ENCODE measurements at regions not wholly inside any gene's neighbourhood (a gene's known extent, or its start where the extent isn't known, plus 50 kb on each side); places are given as distances from the start of the nearest gene placed in this dataset.

DNA sequence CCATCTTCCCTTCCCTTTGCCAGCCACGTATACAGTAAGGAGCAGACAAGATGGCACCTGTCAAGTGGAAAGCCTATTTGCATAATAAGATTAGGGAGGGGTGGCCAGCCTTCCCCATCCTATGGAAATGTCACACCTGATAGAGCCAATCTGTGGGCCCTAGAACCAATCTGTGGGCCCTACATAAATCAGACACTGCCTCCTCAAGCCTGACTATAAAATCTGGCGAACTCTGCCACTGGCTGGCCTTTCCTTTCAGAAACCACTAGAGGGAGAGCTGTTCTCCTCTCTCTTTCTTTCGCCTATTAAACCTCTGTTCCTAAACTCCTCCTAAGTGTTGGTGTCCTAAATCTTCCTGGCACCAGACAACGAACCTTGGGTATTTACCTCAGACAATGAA lies 231.5 kb upstream of the KLHL1 start:
- no peak for TF ChIP-seq GATA2 (IDR thresholded peaks at IDR 0.05; ENCODE audit: low read depth, low read length)

DNA sequence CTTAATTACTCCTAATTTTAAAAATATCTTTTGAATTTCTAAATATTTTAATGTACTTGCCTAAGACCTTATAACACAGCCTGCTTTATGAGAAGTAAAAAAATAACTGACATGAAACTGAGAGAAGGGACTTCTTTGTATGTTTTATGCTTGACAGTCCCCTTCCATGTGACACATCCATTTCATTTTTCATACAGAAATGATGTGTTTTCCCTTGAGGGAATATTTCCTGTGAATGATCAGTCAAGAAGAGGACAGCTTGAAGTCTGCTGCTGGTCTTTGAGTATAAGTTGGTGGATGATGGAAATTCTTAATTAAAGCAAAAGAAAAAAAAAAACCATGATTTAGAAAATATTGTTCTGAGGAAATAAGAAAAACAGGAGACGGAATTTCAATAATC lies 230.4 kb upstream of the KLHL1 start:
- no peak for TF ChIP-seq GATA2 (IDR thresholded peaks at IDR 0.05; ENCODE audit: low read depth, low read length)
- TF ChIP-seq GATA3 (IDR thresholded peaks at IDR 0.05; ENCODE audit: low read depth, low read length), result no peak

DNA sequence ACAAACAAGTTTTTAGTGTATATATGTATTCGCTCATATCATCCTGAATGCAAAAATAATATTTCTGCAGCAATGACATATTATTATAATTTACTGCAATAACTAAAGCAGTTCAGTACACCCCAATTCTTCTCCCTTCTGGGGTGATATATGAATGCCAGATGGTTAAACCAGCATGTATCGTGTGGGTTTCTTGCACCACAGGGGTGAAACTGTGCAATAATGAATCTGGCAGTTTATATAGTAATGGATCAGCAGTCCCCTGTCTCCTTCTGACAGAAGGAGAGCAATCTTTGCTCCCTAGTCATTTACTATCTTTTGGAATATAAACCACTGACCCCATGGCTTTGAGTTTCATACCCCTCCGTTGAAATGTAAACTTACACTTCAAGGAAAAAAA lies 228.6 kb upstream of the KLHL1 start:
- TF ChIP-seq GATA3 (IDR thresholded peaks at IDR 0.05; ENCODE audit: low read depth, low read length) (no peak), GATA2 (IDR thresholded peaks at IDR 0.05; ENCODE audit: low read depth, low read length) (no peak)

DNA sequence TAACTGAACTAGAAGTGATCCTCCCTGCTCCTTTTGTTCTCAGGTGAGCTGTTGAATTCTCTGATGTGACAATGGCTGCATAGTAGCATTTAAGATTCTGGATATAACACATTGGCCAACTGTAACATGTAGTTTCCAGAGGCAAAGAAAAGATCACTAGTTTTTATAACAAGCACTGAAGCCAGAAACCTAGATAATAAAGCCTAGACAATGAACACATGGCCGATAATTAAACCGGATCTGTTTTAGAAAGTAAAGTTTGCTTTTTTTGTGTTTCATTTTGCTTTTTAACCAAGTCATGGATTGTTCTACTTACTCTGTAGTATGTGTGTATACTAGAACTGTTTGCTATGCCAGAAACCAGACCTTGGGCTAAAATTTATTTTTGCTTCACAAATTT lies 225.5 kb upstream of the KLHL1 start:
- TF ChIP-seq GATA2 (IDR thresholded peaks at IDR 0.05; ENCODE audit: low read depth, low read length), result no peak
- no peak for TF ChIP-seq GATA3 (IDR thresholded peaks at IDR 0.05; ENCODE audit: low read depth, low read length)

DNA sequence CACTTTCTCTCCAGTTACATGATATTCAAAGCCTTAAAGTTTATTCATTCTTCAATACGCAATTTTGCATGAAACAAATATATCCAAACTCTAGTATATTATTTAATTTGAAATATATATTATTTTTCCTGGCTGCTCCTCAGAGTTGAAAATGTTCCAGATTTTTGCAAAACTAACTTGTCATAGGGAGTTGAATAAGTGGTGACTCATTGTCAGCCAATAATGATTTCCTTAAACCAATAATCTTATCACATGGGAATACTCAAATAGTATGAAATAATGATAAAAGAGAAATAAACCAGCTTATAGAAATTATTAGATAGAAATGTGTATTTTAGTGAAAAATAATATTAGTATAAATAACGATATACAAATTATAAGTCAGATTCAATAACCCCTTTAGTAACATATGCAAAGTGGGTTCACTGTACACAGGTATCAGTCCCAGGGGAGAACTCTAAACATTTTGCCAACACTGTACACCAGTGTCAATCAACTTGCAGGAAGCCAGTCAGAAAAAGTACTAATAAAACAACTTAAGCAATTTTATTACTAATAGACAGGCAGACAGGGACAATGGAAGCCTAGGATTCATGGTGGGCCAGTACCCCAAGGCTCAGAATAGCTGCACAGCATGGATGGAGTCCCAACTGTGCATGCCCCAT lies 222.6 kb upstream of the KLHL1 start:
- TF ChIP-seq GATA2 (IDR thresholded peaks at IDR 0.05; ENCODE audit: low read depth, low read length), result no peak
- TF ChIP-seq GATA3 (IDR thresholded peaks at IDR 0.05; ENCODE audit: low read depth, low read length), result no peak

DNA sequence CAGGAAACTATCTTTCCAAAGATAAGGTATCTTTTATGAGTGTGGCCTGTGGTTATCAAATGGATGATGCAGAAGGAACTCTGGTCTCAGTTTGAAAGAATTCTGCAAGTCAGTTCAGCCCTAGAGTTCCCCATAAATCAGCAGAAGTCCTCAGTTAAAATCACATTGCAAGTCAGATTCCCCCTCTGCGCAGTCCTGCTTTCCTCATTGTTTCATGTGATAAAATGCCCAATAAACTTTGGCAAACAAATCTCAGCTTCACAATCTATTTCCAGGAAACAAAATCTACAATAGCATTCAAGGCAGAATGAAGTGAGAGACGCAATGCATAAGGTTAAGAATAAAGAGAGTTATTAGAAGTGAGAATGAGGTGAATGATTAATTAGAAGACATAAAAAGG lies 216.3 kb upstream of the KLHL1 start:
- TF ChIP-seq GATA3 (IDR thresholded peaks at IDR 0.05; ENCODE audit: low read depth, low read length), result no peak
- TF ChIP-seq GATA2 (IDR thresholded peaks at IDR 0.05; ENCODE audit: low read depth, low read length), result no peak

DNA sequence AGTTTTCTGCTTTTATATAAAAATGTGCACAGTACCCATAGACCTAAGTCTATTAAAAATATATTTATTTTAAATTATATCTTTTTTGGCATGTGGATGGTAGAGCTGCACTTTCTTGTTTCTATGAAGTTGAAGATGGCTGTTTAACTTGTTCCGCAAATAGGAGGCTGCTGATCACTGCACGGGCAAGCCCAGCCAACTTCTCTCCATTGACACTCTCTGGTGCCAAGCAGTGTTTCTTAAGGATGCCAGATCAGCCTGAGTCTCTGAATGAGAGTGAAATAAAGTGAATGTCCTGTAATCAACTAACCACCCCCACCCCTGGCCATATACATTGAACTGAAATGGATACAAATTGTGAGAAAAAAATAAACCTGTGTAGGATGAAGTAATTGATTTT lies 202.9 kb upstream of the KLHL1 start:
- no peak for TF ChIP-seq GATA2 (IDR thresholded peaks at IDR 0.05; ENCODE audit: low read depth, low read length)
- no peak for TF ChIP-seq GATA3 (IDR thresholded peaks at IDR 0.05; ENCODE audit: low read depth, low read length)

DNA sequence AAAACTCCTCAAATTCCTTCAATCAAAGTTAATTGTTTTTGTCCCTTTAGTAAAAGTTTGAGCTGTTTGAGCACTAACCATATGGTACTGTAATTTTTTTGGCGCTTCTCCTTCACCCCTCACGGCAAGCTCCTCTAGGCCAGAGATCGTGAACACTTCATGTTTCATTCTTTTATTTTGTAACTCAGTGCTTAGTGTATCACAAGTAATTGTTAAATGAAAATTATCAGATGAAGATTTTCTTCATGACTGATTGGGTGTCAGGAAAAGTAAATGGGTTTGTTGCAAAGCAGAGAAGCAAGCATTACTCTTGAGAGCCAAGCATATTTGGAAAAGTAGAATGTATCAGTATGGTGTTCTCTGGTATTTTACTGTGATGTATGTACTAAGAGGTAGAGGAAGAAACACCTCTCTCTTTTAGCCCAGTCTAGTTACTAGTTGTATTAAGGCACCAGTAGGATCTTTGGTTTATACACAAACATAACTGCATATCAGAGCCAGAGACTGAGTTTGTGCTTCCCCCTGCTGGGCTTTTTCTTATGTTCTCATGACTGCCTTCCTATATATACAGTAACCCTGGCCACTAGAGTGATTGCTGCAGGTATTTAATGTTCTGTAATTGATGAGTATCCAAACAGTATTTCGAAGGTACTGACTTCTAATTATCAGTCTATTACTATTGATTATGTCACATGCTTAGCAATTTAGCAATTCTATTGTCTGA lies 202.3 kb upstream of the KLHL1 start:
- no peak for TF ChIP-seq GATA3 (IDR thresholded peaks at IDR 0.05; ENCODE audit: low read depth, low read length)
- no peak for TF ChIP-seq GATA2 (IDR thresholded peaks at IDR 0.05; ENCODE audit: low read depth, low read length)

DNA sequence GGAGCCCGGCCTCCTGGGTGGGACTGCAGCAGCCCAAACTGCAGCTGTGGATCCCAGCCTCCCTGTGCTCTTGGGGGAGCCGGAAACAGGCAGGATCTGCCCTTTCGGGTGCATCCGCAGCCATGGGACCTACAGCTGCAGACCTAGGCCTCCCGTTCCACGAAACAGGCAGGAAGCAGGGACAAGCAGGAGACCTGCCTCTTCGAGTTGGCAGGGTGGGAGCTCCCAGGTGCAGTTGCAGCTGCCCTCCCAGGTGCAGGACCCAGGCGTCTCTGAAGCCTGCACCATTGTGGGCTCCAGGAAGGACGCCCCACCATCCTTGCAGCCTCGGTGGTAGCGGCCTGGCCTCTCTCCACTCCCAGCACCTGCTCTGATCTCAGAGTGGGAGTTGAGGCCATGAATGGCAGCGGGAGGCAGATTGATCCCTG lies 189.0 kb upstream of the KLHL1 start:
- no peak for TF ChIP-seq GATA2 (IDR thresholded peaks at IDR 0.05; ENCODE audit: low read depth, low read length)
- TF ChIP-seq GATA3 (IDR thresholded peaks at IDR 0.05; ENCODE audit: low read depth, low read length), result no peak

DNA sequence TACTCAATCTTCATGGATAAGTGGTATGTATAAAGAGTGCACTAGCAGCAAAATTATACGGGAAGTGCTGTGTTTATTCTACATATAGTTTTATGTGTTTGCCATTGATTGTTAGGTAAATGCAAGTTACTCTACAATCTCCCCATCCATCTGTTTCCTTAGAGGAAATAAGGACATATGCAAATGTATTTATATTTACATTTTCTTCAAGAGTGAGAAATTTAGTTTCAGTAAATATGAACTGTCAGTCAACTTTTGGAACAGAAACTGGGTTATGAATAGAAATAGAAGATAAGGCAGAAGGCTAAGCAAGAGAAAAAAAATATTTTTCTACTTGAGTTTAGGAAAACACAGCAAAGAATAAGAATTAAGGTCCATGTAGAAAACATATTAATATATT lies 176.1 kb upstream of the KLHL1 start:
- no peak for TF ChIP-seq GATA3 (IDR thresholded peaks at IDR 0.05; ENCODE audit: low read depth, low read length)

DNA sequence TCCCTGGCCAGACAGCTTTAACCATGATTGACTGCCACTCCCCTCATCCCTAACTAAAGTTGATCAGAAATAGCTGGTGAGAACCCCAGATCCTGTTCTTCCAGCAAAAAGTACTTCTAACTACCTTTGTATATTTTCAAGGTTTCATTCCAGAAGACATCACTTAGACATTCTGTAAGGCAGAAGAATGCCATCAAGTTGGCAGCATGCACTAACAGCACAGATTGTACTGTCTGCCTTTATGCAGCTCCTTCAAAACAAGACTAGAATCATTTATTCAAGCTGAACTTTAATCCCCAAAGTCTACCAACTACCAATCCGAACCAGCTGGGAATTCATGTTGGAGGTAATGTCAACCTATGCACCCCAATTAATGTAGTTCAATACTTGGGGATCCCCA lies 167.6 kb upstream of the KLHL1 start:
- no peak for TF ChIP-seq GATA2 (IDR thresholded peaks at IDR 0.05; ENCODE audit: low read depth, low read length)
- TF ChIP-seq GATA3 (IDR thresholded peaks at IDR 0.05; ENCODE audit: low read depth, low read length), result no peak

DNA sequence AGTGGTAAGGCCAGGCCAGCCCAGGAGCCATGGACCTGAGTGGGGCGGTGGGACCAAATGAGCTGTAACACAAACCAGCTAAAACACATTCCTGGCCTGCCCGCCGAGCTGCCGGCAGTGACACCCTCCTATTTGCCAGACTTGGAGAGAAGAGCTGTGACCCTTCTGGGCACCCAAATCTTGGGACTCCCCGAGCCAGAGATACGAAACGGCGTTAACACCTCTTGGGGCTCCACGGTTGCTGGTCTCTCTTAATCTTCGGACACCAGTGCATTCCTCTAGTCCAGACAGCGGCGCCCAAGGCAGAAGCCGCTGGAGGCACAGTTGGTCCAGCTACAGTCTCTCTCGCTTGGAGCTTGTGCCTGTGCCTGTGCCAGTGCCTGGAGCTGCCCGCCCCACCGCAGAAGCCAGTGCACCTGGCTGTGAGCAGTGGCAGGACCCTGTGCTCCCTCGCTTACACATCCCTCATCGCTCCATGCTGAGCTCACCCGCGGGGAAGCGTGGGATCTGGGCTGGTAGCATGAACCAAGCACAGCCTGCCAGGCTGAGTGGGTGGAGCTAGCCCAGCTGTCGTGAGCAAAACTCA lies 147.2 kb upstream of the KLHL1 start:
- TF ChIP-seq GATA3 (IDR thresholded peaks at IDR 0.05; ENCODE audit: low read depth, low read length), result no peak
- no peak for TF ChIP-seq GATA2 (IDR thresholded peaks at IDR 0.05; ENCODE audit: low read depth, low read length)

DNA sequence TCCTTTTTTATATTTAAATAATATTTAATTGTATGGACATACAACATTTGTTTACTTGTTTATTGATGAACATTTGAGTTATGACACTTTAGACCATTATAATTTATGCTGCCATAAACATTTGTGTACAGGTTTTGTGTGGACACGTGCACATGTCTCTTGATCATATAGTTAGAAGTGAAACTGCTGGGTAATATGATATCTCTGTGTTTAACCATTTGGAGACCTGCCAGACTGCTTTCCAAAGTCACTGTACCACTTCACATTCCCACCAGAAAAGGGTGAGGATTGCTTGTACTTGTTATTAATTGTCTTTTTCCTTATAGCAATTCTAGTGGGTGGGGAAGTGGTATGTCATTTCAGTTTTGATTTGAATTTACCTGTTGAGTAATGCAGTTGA lies 145.6 kb upstream of the KLHL1 start:
- no peak for TF ChIP-seq GATA3 (IDR thresholded peaks at IDR 0.05; ENCODE audit: low read depth, low read length)
- TF ChIP-seq GATA2 (IDR thresholded peaks at IDR 0.05; ENCODE audit: low read depth, low read length), result no peak

DNA sequence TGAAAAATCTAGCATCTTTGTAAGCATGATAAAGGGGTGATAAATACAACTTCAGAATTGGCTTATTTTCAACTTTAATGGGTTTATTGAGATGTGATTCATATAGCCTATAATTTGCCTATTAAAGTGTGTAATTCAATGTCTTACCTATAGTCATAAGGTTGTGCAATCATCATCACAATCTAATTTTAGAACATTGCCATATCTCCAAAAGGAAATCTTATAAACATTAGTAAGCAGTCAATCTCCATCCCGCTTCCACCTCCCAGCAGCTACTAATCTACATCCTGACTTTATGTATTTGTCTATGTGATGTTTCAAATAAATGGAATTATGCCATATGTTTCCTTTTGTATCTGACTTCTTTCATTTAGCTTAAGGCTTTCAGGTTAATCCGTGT lies 145.2 kb upstream of the KLHL1 start:
- TF ChIP-seq GATA2 (IDR thresholded peaks at IDR 0.05; ENCODE audit: low read depth, low read length) (no peak), GATA3 (IDR thresholded peaks at IDR 0.05; ENCODE audit: low read depth, low read length) (no peak)
